PC-3 (cell line): ENCODE measurements at regions not wholly inside any gene's neighbourhood (a gene's known extent, or its start where the extent isn't known, plus 50 kb on each side); places are given as distances from the start of the nearest gene placed in this dataset.

Experiments
- ATAC-seq: fragments of 200-7000 bp; cut with Tn5 transposase; 2 replicates; pipeline ENCODE4 v1.9.1; 2020; ENCODE audit warnings: mild to moderate bottlenecking, moderate library complexity
- BruUV-seq: library from RNA; stranded (reverse); fragments of 400-500 nt; replicated peaks from 2 replicates; lab custom pipeline; 2021; lab: Mats Ljungman, UMichigan
- CTCF ChIA-PET: fragments of 300-600 bp; sonication (Branson Sonifier 250); formaldehyde crosslinking; loops from one replicate; lab custom pipeline; 2022; ENCODE audit warnings: antibody characterized with exemption; lab: Charles Lee
- POLR2A ChIA-PET: fragments of 300-600 bp; sonication (Branson Sonifier 250); formaldehyde crosslinking; loops from one replicate; lab custom pipeline; 2022; ENCODE audit warnings: antibody characterized with exemption; ENCODE audit not compliant: unreplicated experiment; lab: Charles Lee
- DNase-seq: peaks from one replicate; pipeline ENCODE4 v3.0.0-alpha.2; 2015
- H2AFZ ChIP-seq: fragments of 300-600 bp; sonication (generic); 2 replicates; pipeline ENCODE4 v1.6.0; 2016; ENCODE audit warnings: antibody characterized with exemption, low read length
- H3F3A ChIP-seq: fragments of 300-600 bp; sonication (generic); one replicate; pipeline ENCODE4 v1.6.0; 2017; ENCODE audit warnings: antibody characterized with exemption, low read length, control low read depth, mild to moderate bottlenecking; ENCODE audit not compliant: unreplicated experiment
- H3K27ac ChIP-seq: fragments of 300-600 bp; sonication (generic); 2 replicates; pipeline ENCODE4 v1.5.1; 2016; ENCODE audit warnings: mild to moderate bottlenecking, low read length
- H3K27me3 ChIP-seq: fragments of 300-600 bp; sonication (generic); 2 replicates; pipeline ENCODE4 v1.6.1; 2016; ENCODE audit warnings: low read length, mixed read lengths
- H3K36me3 ChIP-seq: fragments of 300-600 bp; sonication (generic); 2 replicates; pipeline ENCODE4 v1.6.1; 2016; ENCODE audit warnings: low read depth, mixed run types, low read length, mixed read lengths
- H3K4me1 ChIP-seq: fragments of 300-600 bp; sonication (generic); 2 replicates; pipeline ENCODE4 v1.5.1; 2016; ENCODE audit warnings: low read length; ENCODE audit not compliant: insufficient read depth
- H3K4me2 ChIP-seq: fragments of 300-600 bp; sonication (generic); 2 replicates; pipeline ENCODE4 v1.6.0; 2016; ENCODE audit warnings: low read length
- H3K4me3 ChIP-seq: fragments of 300-600 bp; sonication (generic); 2 replicates; pipeline ENCODE4 v1.5.1; 2016; ENCODE audit warnings: mild to moderate bottlenecking, low read length, mixed read lengths
- H3K79me2 ChIP-seq: fragments of 300-600 bp; sonication (generic); 2 replicates; pipeline ENCODE4 v1.6.1; 2017; ENCODE audit warnings: low read length, mixed read lengths
- H3K9ac ChIP-seq: fragments of 300-600 bp; sonication (generic); 2 replicates; pipeline ENCODE4 v1.6.0; 2016; ENCODE audit warnings: mild to moderate bottlenecking, low read length
- H3K9me2 ChIP-seq: fragments of 300-600 bp; sonication (generic); replicated peaks from 2 replicates; pipeline ENCODE4 v1.6.1; 2016; ENCODE audit warnings: mixed run types, low read length, mixed read lengths
- H3K9me3 ChIP-seq: fragments of 300-600 bp; sonication (generic); 2 replicates; pipeline ENCODE4 v1.6.1; 2016; ENCODE audit warnings: low read length, mixed read lengths
- H4K20me1 ChIP-seq: fragments of 300-600 bp; sonication (generic); 2 replicates; pipeline ENCODE4 v1.6.1; 2016; ENCODE audit warnings: low read length, mixed read lengths
- EZH2 ChIP-seq: fragments of 300-600 bp; sonication (generic); IDR thresholded peaks from one replicate; pipeline ENCODE4 v1.6.1; 2017; ENCODE audit warnings: antibody characterized with exemption, mild to moderate bottlenecking, low read length; ENCODE audit not compliant: unreplicated experiment
- EZH2phosphoT487 ChIP-seq: fragments of 300-600 bp; sonication (generic); IDR thresholded peaks from 2 replicates; pipeline ENCODE4 v1.6.1; 2018; ENCODE audit warnings: mild to moderate bottlenecking, antibody characterized with exemption, low read length, borderline replicate concordance
- intact Hi-C: fragments of 100-400 bp; cut with micrococcal nuclease; formaldehyde crosslinking; loops from 2 replicates; pipeline ENCODE4 v1.9.0; 2023
- TF ChIP-seq, protein P1 (sequence below): fragments of 300-600 bp; sonication (generic); conservative IDR thresholded peaks from 2 replicates; pipeline ENCODE4 v1.5.1; 2017; ENCODE audit warnings: antibody characterized with exemption, low read depth, mild to moderate bottlenecking, low read length

DNA sequence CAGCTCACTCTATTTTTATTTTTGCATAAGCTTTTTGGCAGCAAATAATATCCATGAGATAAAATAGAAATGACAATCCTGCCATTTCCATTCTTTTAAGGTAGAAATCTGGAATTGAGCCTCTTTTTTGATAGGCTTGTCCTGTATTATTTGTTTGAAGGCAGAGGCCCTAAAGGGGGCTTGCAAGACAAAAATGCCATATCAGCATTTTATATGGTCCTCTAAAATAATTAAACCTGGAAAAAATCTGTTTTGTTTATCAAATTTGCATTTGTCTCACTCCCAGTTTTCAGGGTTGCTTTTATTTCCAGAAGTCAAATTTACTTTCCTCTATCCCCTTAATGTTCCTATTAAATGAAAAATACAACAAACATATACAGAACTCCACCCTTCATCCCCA is 134.9 kb upstream of the GAP43 start:
- DNase-seq (no peak), ATAC-seq (no peak)
- H2AFZ ChIP-seq, result no peak overlapping the region
- H3K36me3 ChIP-seq, result no peaks in the 10 kb centered on the region
- BruUV-seq, result no TSS peak
- CTCF ChIA-PET, result interaction anchor here (0.5 kb wide), 1 partner anchor 788 kb away, joined by 3 read pairs; no protein-coding TSS in a partner anchor
- H3K79me2 ChIP-seq, result no peaks in the 10 kb centered on the region
- H3K4me2 ChIP-seq, result no peak overlapping the region
- no peaks in the 10 kb centered on the region for H3K9me2 ChIP-seq
- POLR2A ChIA-PET, result no interaction called here
- no peaks in the 10 kb centered on the region for H3K9me3 ChIP-seq
- TF ChIP-seq EZH2phosphoT487 (no peak), EZH2 (no peak)
- TF ChIP-seq, protein P1, sequence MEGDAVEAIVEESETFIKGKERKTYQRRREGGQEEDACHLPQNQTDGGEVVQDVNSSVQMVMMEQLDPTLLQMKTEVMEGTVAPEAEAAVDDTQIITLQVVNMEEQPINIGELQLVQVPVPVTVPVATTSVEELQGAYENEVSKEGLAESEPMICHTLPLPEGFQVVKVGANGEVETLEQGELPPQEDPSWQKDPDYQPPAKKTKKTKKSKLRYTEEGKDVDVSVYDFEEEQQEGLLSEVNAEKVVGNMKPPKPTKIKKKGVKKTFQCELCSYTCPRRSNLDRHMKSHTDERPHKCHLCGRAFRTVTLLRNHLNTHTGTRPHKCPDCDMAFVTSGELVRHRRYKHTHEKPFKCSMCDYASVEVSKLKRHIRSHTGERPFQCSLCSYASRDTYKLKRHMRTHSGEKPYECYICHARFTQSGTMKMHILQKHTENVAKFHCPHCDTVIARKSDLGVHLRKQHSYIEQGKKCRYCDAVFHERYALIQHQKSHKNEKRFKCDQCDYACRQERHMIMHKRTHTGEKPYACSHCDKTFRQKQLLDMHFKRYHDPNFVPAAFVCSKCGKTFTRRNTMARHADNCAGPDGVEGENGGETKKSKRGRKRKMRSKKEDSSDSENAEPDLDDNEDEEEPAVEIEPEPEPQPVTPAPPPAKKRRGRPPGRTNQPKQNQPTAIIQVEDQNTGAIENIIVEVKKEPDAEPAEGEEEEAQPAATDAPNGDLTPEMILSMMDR, result no peak
- H3K27me3 ChIP-seq, result peaks cover 39% of the 10 kb centered on the region
- no peak overlapping the region for H3K9ac ChIP-seq
- no peaks in the 10 kb centered on the region for H3K4me1 ChIP-seq
- H4K20me1 ChIP-seq, result no peaks in the 10 kb centered on the region
- no peak overlapping the region for H3K27ac ChIP-seq
- no peaks in the 10 kb centered on the region for H3F3A ChIP-seq
- intact Hi-C loops, result no loop called here
- no peak overlapping the region for H3K4me3 ChIP-seq

DNA sequence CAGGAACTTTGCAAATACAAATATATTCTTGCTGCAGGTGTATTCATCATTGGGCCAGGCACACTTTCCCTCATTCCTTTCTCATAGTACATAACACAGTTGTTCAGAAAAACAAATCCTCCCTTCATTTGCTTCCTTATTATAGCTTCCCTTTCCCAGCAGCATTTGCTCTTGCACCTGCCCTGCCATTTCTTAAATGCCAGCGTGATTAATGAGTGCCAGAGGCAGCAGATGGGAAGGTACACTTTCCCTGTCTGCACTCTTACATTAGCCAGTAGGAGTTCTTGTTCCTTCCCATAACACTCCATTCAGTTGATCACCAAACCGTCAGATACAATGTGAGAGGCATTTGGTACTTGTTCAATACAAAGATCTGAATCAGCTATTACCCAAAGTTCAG is 128.5 kb upstream of the GAP43 start:
- H3K27me3 ChIP-seq, result peaks cover 12% of the 10 kb centered on the region; the same call in 1 of the 2 replicates
- no peaks in the 10 kb centered on the region for H3K9me3 ChIP-seq
- TF ChIP-seq, protein P1, result no peak
- TF ChIP-seq EZH2, result no peak
- TF ChIP-seq EZH2phosphoT487, result no peak
- no peaks in the 10 kb centered on the region for H3K36me3 ChIP-seq
- H3F3A ChIP-seq, result no peaks in the 10 kb centered on the region
- ATAC-seq (no peak), DNase-seq (no peak)
- POLR2A ChIA-PET, result no interaction called here
- H3K4me3 ChIP-seq, result no peak overlapping the region
- H2AFZ ChIP-seq, result no peak overlapping the region
- H3K9me2 ChIP-seq, result no peaks in the 10 kb centered on the region
- no TSS peak for BruUV-seq
- H3K4me2 ChIP-seq, result no peak overlapping the region
- H3K4me1 ChIP-seq, result no peaks in the 10 kb centered on the region
- H3K27ac ChIP-seq, result no peak overlapping the region
- CTCF ChIA-PET, result no interaction called here
- no peaks in the 10 kb centered on the region for H4K20me1 ChIP-seq
- no peaks in the 10 kb centered on the region for H3K79me2 ChIP-seq
- intact Hi-C loops, result loop anchor here (1.0 kb wide), 1 partner anchor 15 kb away; no protein-coding TSS in a partner anchor
- H3K9ac ChIP-seq, result no peak overlapping the region

DNA sequence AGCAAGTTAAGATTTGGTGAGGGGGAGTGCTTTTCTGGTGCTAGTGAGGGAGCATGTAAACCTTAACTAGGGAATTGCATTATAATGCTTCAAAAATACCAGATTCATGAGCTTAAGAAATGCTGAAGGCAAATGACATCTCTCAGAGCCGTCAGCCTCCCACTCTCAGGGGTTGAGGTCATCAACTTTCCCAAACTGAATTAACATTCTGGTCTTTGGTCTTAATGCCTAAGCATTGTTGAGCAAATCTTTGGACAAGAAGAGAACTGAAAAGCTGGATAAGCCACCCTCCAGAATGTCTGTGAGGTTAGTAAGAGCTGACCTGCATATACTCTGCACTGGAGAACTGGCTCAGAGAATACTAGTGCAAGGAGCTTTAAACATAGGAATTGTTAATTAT is 124.9 kb upstream of the GAP43 start:
- no peak for TF ChIP-seq EZH2
- TF ChIP-seq, protein P1, result no peak
- TF ChIP-seq EZH2phosphoT487, result no peak
- Histone ChIP-seq H3K9ac (no peak overlapping the region), H3K79me2 (no peaks in the 10 kb centered on the region), H2AFZ (no peak overlapping the region), H3F3A (no peaks in the 10 kb centered on the region), H3K27ac (no peak overlapping the region), H3K4me3 (no peak overlapping the region), H3K9me2 (no peaks in the 10 kb centered on the region), H3K9me3 (no peaks in the 10 kb centered on the region), H4K20me1 (no peaks in the 10 kb centered on the region), H3K36me3 (no peaks in the 10 kb centered on the region), H3K27me3 (no peaks in the 10 kb centered on the region), H3K4me1 (no peaks in the 10 kb centered on the region), H3K4me2 (no peak overlapping the region)
- ChIA-PET CTCF (no interaction called here), POLR2A (no interaction called here)
- BruUV-seq, result no TSS peak
- ATAC-seq (no peak), DNase-seq (no peak)
- intact Hi-C loops, result no loop called here
